WTC11 (cell line): ENCODE measurements at regions not wholly inside any gene's neighbourhood (a gene's known extent, or its start where the extent isn't known, plus 50 kb on each side); places are given as distances from the start of the nearest gene placed in this dataset.

ENCODE experiments used
- ATAC-seq: fragments of 200-7000 bp; cut with Tn5 transposase; 2 replicates; pipeline ENCODE4 v1.10.0; 2021; ENCODE audit warnings: mild to moderate bottlenecking, moderate library complexity
- CTCF ChIA-PET: fragments of 300-600 bp; sonication (Branson Sonifier 250); formaldehyde crosslinking; loops from one replicate; lab custom pipeline; 2021; ENCODE audit warnings: antibody characterized with exemption; lab: Charles Lee
- POLR2A ChIA-PET: fragments of 350-600 bp; sonication (Branson Sonifier 250); formaldehyde crosslinking; loops from one replicate; lab custom pipeline; 2021; ENCODE audit warnings: antibody characterized with exemption; lab: Charles Lee
- DNase-seq: peaks from one replicate; pipeline ENCODE4 v3.0.0; 2021; ENCODE audit warnings: low spot score
- H3K27ac Mint-ChIP-seq: 2 replicates; pipeline ENCODE4 v1.8.0; 2021; ENCODE audit warnings: mixed read lengths
- H3K27me3 Mint-ChIP-seq: 2 replicates; pipeline ENCODE4 v1.8.0; 2021; ENCODE audit warnings: low read depth, mild to moderate bottlenecking, moderate library complexity, mixed read lengths
- H3K36me3 Mint-ChIP-seq: 2 replicates; pipeline ENCODE4 v1.8.0; 2021; ENCODE audit warnings: mixed read lengths
- H3K4me1 Mint-ChIP-seq: 2 replicates; pipeline ENCODE4 v1.8.0; 2022; ENCODE audit warnings: mixed read lengths
- H3K4me3 Mint-ChIP-seq: 2 replicates; pipeline ENCODE4 v1.8.0; 2021; ENCODE audit warnings: mild to moderate bottlenecking, moderate library complexity, mixed read lengths
- H3K9me3 Mint-ChIP-seq: 2 replicates; pipeline ENCODE4 v1.8.0; 2021; ENCODE audit warnings: mixed read lengths
- CREB1 ChIP-seq: sonication (generic); formaldehyde crosslinking; IDR thresholded peaks from 2 replicates; pipeline ENCODE4 v1.8.0; 2023; ENCODE audit warnings: mild to moderate bottlenecking, missing genetic modification reagents
- CTCF ChIP-seq: fragments of 200-600 bp; IDR thresholded peaks from 2 replicates; pipeline ENCODE4 v1.8.0; 2022; ENCODE audit warnings: antibody characterized with exemption
- E2F1 ChIP-seq: sonication (generic); formaldehyde crosslinking; IDR thresholded peaks from 2 replicates; pipeline ENCODE4 v1.8.0; 2022; ENCODE audit warnings: mild to moderate bottlenecking, missing genetic modification reagents
- FOXK1 ChIP-seq: sonication (generic); formaldehyde crosslinking; IDR thresholded peaks from 2 replicates; pipeline ENCODE4 v1.8.0; 2022; ENCODE audit warnings: mild to moderate bottlenecking, moderate library complexity, missing genetic modification reagents
- GTF2I ChIP-seq: fragments of 250-450 bp; sonication (Bioruptor Pico); conservative IDR thresholded peaks from 2 replicates; pipeline ENCODE4 v1.4.0; 2021; ENCODE audit warnings: mild to moderate bottlenecking
- KAT7 ChIP-seq: sonication (generic); formaldehyde crosslinking; IDR thresholded peaks from 2 replicates; pipeline ENCODE4 v1.8.1; 2023; ENCODE audit warnings: missing genetic modification reagents, mild to moderate bottlenecking, borderline replicate concordance
- MAX ChIP-seq: sonication (generic); formaldehyde crosslinking; IDR thresholded peaks from 2 replicates; pipeline ENCODE4 v1.8.0; 2022; ENCODE audit warnings: mild to moderate bottlenecking, missing genetic modification reagents
- MYBL2 ChIP-seq: sonication (generic); formaldehyde crosslinking; IDR thresholded peaks from 2 replicates; pipeline ENCODE4 v1.8.1; 2023; ENCODE audit warnings: mild to moderate bottlenecking, moderate library complexity, missing genetic modification reagents
- RORB ChIP-seq: fragments of 250-450 bp; sonication (Bioruptor Pico); IDR thresholded peaks from 2 replicates; pipeline ENCODE4 v1.9.0; 2021; ENCODE audit warnings: mild to moderate bottlenecking
- TCF7 ChIP-seq: sonication (generic); formaldehyde crosslinking; IDR thresholded peaks from 2 replicates; pipeline ENCODE4 v1.8.0; 2022; ENCODE audit warnings: mild to moderate bottlenecking, low read depth, missing genetic modification reagents, moderate library complexity
- TEAD1 ChIP-seq: sonication (generic); formaldehyde crosslinking; IDR thresholded peaks from 2 replicates; pipeline ENCODE4 v1.8.0; 2022; ENCODE audit warnings: mild to moderate bottlenecking, missing genetic modification reagents
- TP53 ChIP-seq: sonication (generic); formaldehyde crosslinking; IDR thresholded peaks from 2 replicates; pipeline ENCODE4 v1.8.1; 2023; ENCODE audit warnings: mild to moderate bottlenecking, missing genetic modification reagents
- USF2 ChIP-seq: sonication (generic); formaldehyde crosslinking; IDR thresholded peaks from 2 replicates; pipeline ENCODE4 v1.8.1; 2023; ENCODE audit warnings: mild to moderate bottlenecking, missing genetic modification reagents, moderate library complexity
- ZNF317 ChIP-seq: sonication (generic); formaldehyde crosslinking; IDR thresholded peaks from 2 replicates; pipeline ENCODE4 v1.8.1; 2023; ENCODE audit warnings: low read depth, mild to moderate bottlenecking, moderate library complexity, missing genetic modification reagents, borderline replicate concordance
- ZNF396 ChIP-seq: fragments of 250-450 bp; sonication (Bioruptor Pico); IDR thresholded peaks from 2 replicates; pipeline ENCODE4 v1.8.0; 2021; ENCODE audit warnings: mild to moderate bottlenecking, moderate library complexity, borderline replicate concordance
- ZSCAN18 ChIP-seq: fragments of 250-450 bp; sonication (Bioruptor Pico); IDR thresholded peaks from 2 replicates; pipeline ENCODE4 v2.1.2; 2022; ENCODE audit warnings: mild to moderate bottlenecking, moderate library complexity
- TF ChIP-seq, protein P1 (sequence below): sonication (generic); formaldehyde crosslinking; IDR thresholded peaks from 2 replicates; pipeline ENCODE4 v1.8.1; 2022; ENCODE audit warnings: low read depth, mild to moderate bottlenecking, moderate library complexity, missing genetic modification reagents, borderline replicate concordance
- TF ChIP-seq, protein P2 (sequence below): sonication (generic); formaldehyde crosslinking; IDR thresholded peaks from 2 replicates; pipeline ENCODE4 v1.8.1; 2023; ENCODE audit warnings: mild to moderate bottlenecking, missing genetic modification reagents
- TF ChIP-seq, protein P3 (sequence below): sonication (generic); formaldehyde crosslinking; conservative IDR thresholded peaks from 2 replicates; pipeline ENCODE4 v1.8.1; 2023; ENCODE audit warnings: mild to moderate bottlenecking, low read depth, missing genetic modification reagents, moderate library complexity
- TF ChIP-seq, protein P4 (sequence below): fragments of 250-450 bp; sonication (Bioruptor Pico); IDR thresholded peaks from 2 replicates; pipeline ENCODE4 v1.8.0; 2021; ENCODE audit warnings: mild to moderate bottlenecking

GRCh38 chr5:154547551-154547950, 69.5 kb upstream of the HAND1 start:
- CTCF ChIA-PET, result no interaction called here
- no peak for ATAC-seq
- no peak for TF ChIP-seq ZNF396 (CRISPR knock-in tag)
- no peak for TF ChIP-seq GTF2I
- no peak for TF ChIP-seq ZSCAN18 (CRISPR knock-in tag)
- no peak for TF ChIP-seq KAT7 (CRISPR knock-in tag)
- TF ChIP-seq MYBL2, result no peak
- no peak for TF ChIP-seq FOXK1
- no peak for TF ChIP-seq E2F1
- TF ChIP-seq, all 79 proteins: peak for 0
- Mint-ChIP-seq H3K4me1 (no peaks in the 10 kb centered on the region), H3K4me3 (no peak overlapping the region), H3K27ac (no peak overlapping the region), H3K27me3 (peaks cover 8% of the 10 kb centered on the region), H3K9me3 (peaks cover 8% of the 10 kb centered on the region; the same call in 1 of the 2 replicates), H3K36me3 (no peaks in the 10 kb centered on the region)
- POLR2A ChIA-PET, result no interaction called here
- DNase-seq, result no peak

- CTCF ChIA-PET, result no interaction called here
- peaks cover 3% of the 10 kb centered on the region for H3K4me1 Mint-ChIP-seq
- peaks cover 8% of the 10 kb centered on the region; the same call in 1 of the 2 replicates for H3K9me3 Mint-ChIP-seq
- no peak overlapping the region for H3K27ac Mint-ChIP-seq
- no peaks in the 10 kb centered on the region for H3K36me3 Mint-ChIP-seq
- no peak for ATAC-seq
- no peak for DNase-seq
- POLR2A ChIA-PET, result no interaction called here
- TF ChIP-seq USF2 (no peak), FOXK1 (no peak), CREB1 (CRISPR knock-in tag) (no peak), TCF7 (CRISPR knock-in tag) (no peak)
- TF ChIP-seq, protein P1, sequence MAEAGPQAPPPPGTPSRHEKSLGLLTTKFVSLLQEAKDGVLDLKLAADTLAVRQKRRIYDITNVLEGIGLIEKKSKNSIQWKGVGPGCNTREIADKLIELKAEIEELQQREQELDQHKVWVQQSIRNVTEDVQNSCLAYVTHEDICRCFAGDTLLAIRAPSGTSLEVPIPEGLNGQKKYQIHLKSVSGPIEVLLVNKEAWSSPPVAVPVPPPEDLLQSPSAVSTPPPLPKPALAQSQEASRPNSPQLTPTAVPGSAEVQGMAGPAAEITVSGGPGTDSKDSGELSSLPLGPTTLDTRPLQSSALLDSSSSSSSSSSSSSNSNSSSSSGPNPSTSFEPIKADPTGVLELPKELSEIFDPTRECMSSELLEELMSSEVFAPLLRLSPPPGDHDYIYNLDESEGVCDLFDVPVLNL (CRISPR knock-in tag), result no peak
- TF ChIP-seq, protein P2, sequence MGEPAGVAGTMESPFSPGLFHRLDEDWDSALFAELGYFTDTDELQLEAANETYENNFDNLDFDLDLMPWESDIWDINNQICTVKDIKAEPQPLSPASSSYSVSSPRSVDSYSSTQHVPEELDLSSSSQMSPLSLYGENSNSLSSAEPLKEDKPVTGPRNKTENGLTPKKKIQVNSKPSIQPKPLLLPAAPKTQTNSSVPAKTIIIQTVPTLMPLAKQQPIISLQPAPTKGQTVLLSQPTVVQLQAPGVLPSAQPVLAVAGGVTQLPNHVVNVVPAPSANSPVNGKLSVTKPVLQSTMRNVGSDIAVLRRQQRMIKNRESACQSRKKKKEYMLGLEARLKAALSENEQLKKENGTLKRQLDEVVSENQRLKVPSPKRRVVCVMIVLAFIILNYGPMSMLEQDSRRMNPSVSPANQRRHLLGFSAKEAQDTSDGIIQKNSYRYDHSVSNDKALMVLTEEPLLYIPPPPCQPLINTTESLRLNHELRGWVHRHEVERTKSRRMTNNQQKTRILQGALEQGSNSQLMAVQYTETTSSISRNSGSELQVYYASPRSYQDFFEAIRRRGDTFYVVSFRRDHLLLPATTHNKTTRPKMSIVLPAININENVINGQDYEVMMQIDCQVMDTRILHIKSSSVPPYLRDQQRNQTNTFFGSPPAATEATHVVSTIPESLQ, result no peak
- TF ChIP-seq, all 79 proteins: peak for 0
- no peak overlapping the region for H3K4me3 Mint-ChIP-seq
- peaks cover 16% of the 10 kb centered on the region for H3K27me3 Mint-ChIP-seq
These were observed 68.7 kb upstream of the HAND1 start for GRCh38 chr5:154546719-154547118.

- peaks cover 15% of the 10 kb centered on the region for H3K4me1 Mint-ChIP-seq
- TF ChIP-seq CTCF (no peak), RORB (CRISPR knock-in tag) (no peak), MAX (CRISPR knock-in tag) (no peak), TEAD1 (no peak), TP53 (CRISPR knock-in tag) (no peak), ZNF317 (CRISPR knock-in tag) (no peak), ZNF396 (CRISPR knock-in tag) (no peak)
- TF ChIP-seq, protein P3, sequence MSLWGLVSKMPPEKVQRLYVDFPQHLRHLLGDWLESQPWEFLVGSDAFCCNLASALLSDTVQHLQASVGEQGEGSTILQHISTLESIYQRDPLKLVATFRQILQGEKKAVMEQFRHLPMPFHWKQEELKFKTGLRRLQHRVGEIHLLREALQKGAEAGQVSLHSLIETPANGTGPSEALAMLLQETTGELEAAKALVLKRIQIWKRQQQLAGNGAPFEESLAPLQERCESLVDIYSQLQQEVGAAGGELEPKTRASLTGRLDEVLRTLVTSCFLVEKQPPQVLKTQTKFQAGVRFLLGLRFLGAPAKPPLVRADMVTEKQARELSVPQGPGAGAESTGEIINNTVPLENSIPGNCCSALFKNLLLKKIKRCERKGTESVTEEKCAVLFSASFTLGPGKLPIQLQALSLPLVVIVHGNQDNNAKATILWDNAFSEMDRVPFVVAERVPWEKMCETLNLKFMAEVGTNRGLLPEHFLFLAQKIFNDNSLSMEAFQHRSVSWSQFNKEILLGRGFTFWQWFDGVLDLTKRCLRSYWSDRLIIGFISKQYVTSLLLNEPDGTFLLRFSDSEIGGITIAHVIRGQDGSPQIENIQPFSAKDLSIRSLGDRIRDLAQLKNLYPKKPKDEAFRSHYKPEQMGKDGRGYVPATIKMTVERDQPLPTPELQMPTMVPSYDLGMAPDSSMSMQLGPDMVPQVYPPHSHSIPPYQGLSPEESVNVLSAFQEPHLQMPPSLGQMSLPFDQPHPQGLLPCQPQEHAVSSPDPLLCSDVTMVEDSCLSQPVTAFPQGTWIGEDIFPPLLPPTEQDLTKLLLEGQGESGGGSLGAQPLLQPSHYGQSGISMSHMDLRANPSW, result no peak
- TF ChIP-seq, protein P4, sequence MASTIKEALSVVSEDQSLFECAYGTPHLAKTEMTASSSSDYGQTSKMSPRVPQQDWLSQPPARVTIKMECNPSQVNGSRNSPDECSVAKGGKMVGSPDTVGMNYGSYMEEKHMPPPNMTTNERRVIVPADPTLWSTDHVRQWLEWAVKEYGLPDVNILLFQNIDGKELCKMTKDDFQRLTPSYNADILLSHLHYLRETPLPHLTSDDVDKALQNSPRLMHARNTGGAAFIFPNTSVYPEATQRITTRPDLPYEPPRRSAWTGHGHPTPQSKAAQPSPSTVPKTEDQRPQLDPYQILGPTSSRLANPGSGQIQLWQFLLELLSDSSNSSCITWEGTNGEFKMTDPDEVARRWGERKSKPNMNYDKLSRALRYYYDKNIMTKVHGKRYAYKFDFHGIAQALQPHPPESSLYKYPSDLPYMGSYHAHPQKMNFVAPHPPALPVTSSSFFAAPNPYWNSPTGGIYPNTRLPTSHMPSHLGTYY, result no peak
These were observed 66.6 kb upstream of the HAND1 start for GRCh38 chr5:154544646-154545045.

More at GRCh38 chr5:154544646-154545045, 66.6 kb upstream of the HAND1 start:
- ATAC-seq (no peak), DNase-seq (no peak)
- Mint-ChIP-seq H3K36me3 (no peaks in the 10 kb centered on the region), H3K9me3 (no peaks in the 10 kb centered on the region), H3K4me3 (no peak overlapping the region), H3K27me3 (peaks cover 17% of the 10 kb centered on the region), H3K27ac (no peak overlapping the region)
- POLR2A ChIA-PET, result interaction anchor here (0.7 kb wide), 1 partner anchor 33 kb away, joined by 4 read pairs; no protein-coding TSS in a partner anchor
- CTCF ChIA-PET, result interaction anchor here (2.6 kb wide), 1 partner anchor 23 kb away, joined by 14 read pairs; no protein-coding TSS in a partner anchor
